H1 (cell line): ENCODE measurements at regions not wholly inside any gene's neighbourhood (a gene's known extent, or its start where the extent isn't known, plus 50 kb on each side); places are given as distances from the start of the nearest gene placed in this dataset.

ENCODE experiments used
- CTCF ChIA-PET: fragments of 300-600 bp; sonication (Branson Sonifier 250); formaldehyde crosslinking; loops from one replicate; lab custom pipeline; 2021; ENCODE audit not compliant: partially characterized antibody; lab: Charles Lee
- POLR2A ChIA-PET: fragments of 300-600 bp; sonication (Branson Sonifier 250); formaldehyde crosslinking; loops from one replicate; lab custom pipeline; 2021; ENCODE audit warnings: inconsistent platforms; ENCODE audit not compliant: partially characterized antibody; lab: Charles Lee
- DNase-seq, 2 experiments: peaks; one replicate each; pipeline versions ENCODE4 v3.0.0 to v3.0.0-alpha.2; 2010 to 2022; ENCODE audit warnings: low spot score in 2 of 2, low read depth in 1 of 2, mixed read lengths in 1 of 2
- FAIRE-seq: peaks from 2 replicates; lab custom pipeline; 2011; peaks lifted over from hg19 to GRCh38; lab: Jason Lieb, UNC
- H2AFZ ChIP-seq: 2 replicates; pipeline ENCODE4 v1.8.1; 2012; ENCODE audit warnings: low read length, inconsistent platforms
- H2AK5ac ChIP-seq: 2 replicates; pipeline ENCODE4 v1.6.1; 2013; ENCODE audit warnings: low read depth, low read length
- H2BK120ac ChIP-seq: replicated peaks from 2 replicates; pipeline ENCODE3; 2013; ENCODE audit warnings: low read depth, low read length, inconsistent platforms
- H2BK12ac ChIP-seq: 2 replicates; pipeline ENCODE4 v1.6.1; 2013; ENCODE audit warnings: low read depth, low read length
- H2BK15ac ChIP-seq: 2 replicates; pipeline ENCODE4 v1.6.1; 2013; ENCODE audit warnings: low read length
- H2BK20ac ChIP-seq: 2 replicates; pipeline ENCODE4 v1.6.1; 2013; ENCODE audit warnings: low read length
- H2BK5ac ChIP-seq: 2 replicates; pipeline ENCODE4 v1.6.1; 2013; ENCODE audit warnings: low read depth, low read length
- H3K14ac ChIP-seq: 2 replicates; pipeline ENCODE4 v1.6.1; 2013; ENCODE audit warnings: inconsistent platforms; ENCODE audit not compliant: insufficient read length
- H3K18ac ChIP-seq: 2 replicates; pipeline ENCODE4 v1.6.1; 2013; ENCODE audit warnings: low read length; ENCODE audit errors: extremely low read depth
- H3K23ac ChIP-seq: 2 replicates; pipeline ENCODE4 v1.6.1; 2013; ENCODE audit warnings: inconsistent platforms; ENCODE audit not compliant: insufficient read length
- H3K23me2 ChIP-seq: 2 replicates; pipeline ENCODE4 v1.6.1; 2013; ENCODE audit warnings: low read depth, low read length
- H3K27ac ChIP-seq: 2 replicates; pipeline ENCODE4 v1.6.1; 2011; ENCODE audit warnings: low read depth, low read length, inconsistent platforms
- H3K27me3 ChIP-seq, 4 experiments: replicated peaks in 1 of 4; 1 replicate in 1 of 4; 2 replicates in 3 of 4; pipeline versions ENCODE4 v1.6.1 to v1.8.1; 2011 to 2013; ENCODE audit warnings: low read length in 3 of 4, mild to moderate bottlenecking in 3 of 4, inconsistent platforms in 2 of 4, mixed read lengths in 2 of 4, moderate library complexity in 1 of 4; ENCODE audit not compliant: control insufficient read depth in 3 of 4, insufficient read depth in 3 of 4; ENCODE audit errors: extremely low read depth in 1 of 4
- H3K36me3 ChIP-seq, 4 experiments: 2 replicates each; pipeline versions ENCODE4 v1.6.1 to v1.8.1; 2011 to 2013; ENCODE audit warnings: mild to moderate bottlenecking in 4 of 4, low read length in 3 of 4, moderate library complexity in 2 of 4, control low read depth in 1 of 4, inconsistent platforms in 1 of 4; ENCODE audit not compliant: insufficient read depth in 4 of 4, control insufficient read depth in 2 of 4
- H3K4ac ChIP-seq: replicated peaks from 2 replicates; pipeline ENCODE3; 2013; ENCODE audit warnings: low read length, low read depth, mixed read lengths, inconsistent platforms; ENCODE audit not compliant: insufficient read length
- H3K4me1 ChIP-seq, 4 experiments: replicated peaks in 1 of 4; 1 replicate in 1 of 4; 2 replicates in 3 of 4; pipeline versions ENCODE4 v1.6.1 to v1.8.1; 2011 to 2013; ENCODE audit warnings: low read length in 3 of 4, inconsistent platforms in 2 of 4, mixed read lengths in 1 of 4; ENCODE audit not compliant: insufficient read depth in 4 of 4, control insufficient read depth in 3 of 4
- H3K4me2 ChIP-seq, 2 experiments: 2 replicates each; pipeline versions ENCODE4 v1.6.1 to v1.8.1; 2011 to 2013; ENCODE audit warnings: low read depth in 2 of 2, low read length in 2 of 2, control low read depth in 1 of 2, inconsistent platforms in 1 of 2, mild to moderate bottlenecking in 1 of 2; ENCODE audit not compliant: insufficient read depth in 1 of 2
- H3K4me3 ChIP-seq, 4 experiments: fragments of 200-600, 300-600 bp in 1 of 4; sonication (generic), shearing (Covaris generic), sonication (Bioruptor Twin) in 1 of 4; 2 replicates each; pipeline versions ENCODE4 v1.5.1 to v1.8.1; 2011 to 2016; ENCODE audit warnings: low read length in 4 of 4, low read depth in 3 of 4, control low read depth in 2 of 4, inconsistent platforms in 2 of 4, mild to moderate bottlenecking in 2 of 4, mixed read lengths in 1 of 4, moderate library complexity in 1 of 4; ENCODE audit not compliant: insufficient read depth in 2 of 4; ENCODE audit errors: extremely low read depth in 1 of 4
- H3K56ac ChIP-seq: replicated peaks from 2 replicates; pipeline ENCODE3; 2013; ENCODE audit warnings: low read depth, mild to moderate bottlenecking, mixed read lengths, low read length, inconsistent platforms; ENCODE audit not compliant: insufficient read length
- H3K79me1 ChIP-seq: 2 replicates; pipeline ENCODE4 v1.6.1; 2013; ENCODE audit warnings: low read depth, low read length, control low read depth
- H3K79me2 ChIP-seq, 2 experiments: 2 replicates each; pipeline versions ENCODE4 v1.6.1 to v1.8.1; 2012 to 2013; ENCODE audit warnings: low read length in 2 of 2, mild to moderate bottlenecking in 2 of 2, inconsistent platforms in 1 of 2; ENCODE audit not compliant: insufficient read depth in 2 of 2, control insufficient read depth in 1 of 2
- H3K9ac ChIP-seq, 4 experiments: replicated peaks in 1 of 4; 1 replicate in 1 of 4; 2 replicates in 3 of 4; pipeline versions ENCODE4 v1.6.1 to v1.8.1; 2011 to 2013; ENCODE audit warnings: low read depth in 3 of 4, low read length in 3 of 4, control low read depth in 2 of 4, mild to moderate bottlenecking in 2 of 4, moderate library complexity in 2 of 4, inconsistent platforms in 1 of 4; ENCODE audit errors: extremely low read depth in 1 of 4
- H3K9me3 ChIP-seq, 2 experiments: 2 replicates each; pipeline versions ENCODE4 v1.6.1 to v1.8.1; 2012 to 2013; ENCODE audit warnings: mild to moderate bottlenecking in 2 of 2, moderate library complexity in 2 of 2, control low read depth in 1 of 2, inconsistent platforms in 1 of 2, low read depth in 1 of 2, low read length in 1 of 2, mixed read lengths in 1 of 2; ENCODE audit not compliant: insufficient read depth in 2 of 2
- H4K20me1 ChIP-seq, 2 experiments: replicated peaks in 1 of 2; 2 replicates each; pipeline versions ENCODE3 to v1.8.1; 2011 to 2013; ENCODE audit warnings: inconsistent platforms in 2 of 2, low read length in 2 of 2, mild to moderate bottlenecking in 1 of 2; ENCODE audit not compliant: insufficient read depth in 2 of 2, control insufficient read depth in 1 of 2
- H4K5ac ChIP-seq: 2 replicates; pipeline ENCODE4 v1.6.1; 2013; ENCODE audit warnings: low read length, low read depth, mixed read lengths, inconsistent platforms; ENCODE audit not compliant: insufficient read length
- H4K8ac ChIP-seq: 2 replicates; pipeline ENCODE4 v1.8.0; 2013; ENCODE audit warnings: mild to moderate bottlenecking, moderate library complexity, low read length, inconsistent platforms; ENCODE audit not compliant: insufficient read depth; ENCODE audit errors: extremely low read depth
- H4K91ac ChIP-seq: replicated peaks from 2 replicates; pipeline ENCODE3; 2013; ENCODE audit warnings: low read length, mixed read lengths, inconsistent platforms; ENCODE audit not compliant: insufficient read length
- CBX5 ChIP-seq: fragments of 300-800, 300-1000 bp; sonication (generic); IDR thresholded peaks from 2 replicates; pipeline ENCODE4 v1.7.1; 2016; ENCODE audit warnings: antibody characterized with exemption, low read length, low read depth
- GABPA ChIP-seq: IDR thresholded peaks from 2 replicates; pipeline ENCODE4 v1.6.1; 2011; ENCODE audit warnings: mild to moderate bottlenecking, low read length, moderate library complexity, borderline replicate concordance; ENCODE audit not compliant: insufficient read depth
- JUND ChIP-seq: IDR thresholded peaks from 2 replicates; pipeline ENCODE4 v1.6.1; 2011; ENCODE audit warnings: mild to moderate bottlenecking, improper control_type of control experiment, low read length
- MAFK ChIP-seq: IDR thresholded peaks from 2 replicates; pipeline ENCODE4 v1.6.1; 2012; ENCODE audit warnings: low read depth, mild to moderate bottlenecking, improper control_type of control experiment, low read length
- NRF1 ChIP-seq: IDR thresholded peaks from 2 replicates; pipeline ENCODE4 v1.6.1; 2011; ENCODE audit warnings: mild to moderate bottlenecking, low read depth, low read length, improper control_type of control experiment
- POLR2A ChIP-seq, 2 experiments: IDR thresholded peaks; 1 replicate in 1 of 2; 2 replicates in 1 of 2; pipeline ENCODE4 v1.6.1; 2011; ENCODE audit warnings: low read depth in 2 of 2, low read length in 2 of 2, mild to moderate bottlenecking in 2 of 2; ENCODE audit errors: control extremely low read depth in 1 of 2
- RFX5 ChIP-seq: IDR thresholded peaks from 2 replicates; pipeline ENCODE4 v1.6.1; 2011; ENCODE audit warnings: low read depth, low read length, improper control_type of control experiment, borderline replicate concordance
- RXRA ChIP-seq: IDR thresholded peaks from 2 replicates; pipeline ENCODE4 v1.6.1; 2011; ENCODE audit warnings: low read depth, mild to moderate bottlenecking, low read length, moderate library complexity; ENCODE audit not compliant: insufficient read depth
- SAP30 ChIP-seq: fragments of 300-600 bp; sonication (generic); IDR thresholded peaks from 2 replicates; pipeline ENCODE4 v1.7.1; 2012; ENCODE audit warnings: low read length, moderate library complexity, mild to moderate bottlenecking, inconsistent platforms; ENCODE audit not compliant: insufficient read depth, insufficient replicate concordance
- SP4 ChIP-seq: IDR thresholded peaks from 2 replicates; pipeline ENCODE4 v1.6.1; 2012; ENCODE audit warnings: low read length, inconsistent platforms
- WGBS, 2 experiments: shearing (Covaris generic) in 1 of 2; methylation state at CpG; one replicate each; pipeline versions ENCODE4 v1.1.6 to v1.1.7; 2013 to 2015; ENCODE audit warnings: low lambda C conversion rate in 2 of 2, mixed read lengths in 2 of 2, inconsistent platforms in 1 of 2, low coverage in 1 of 2, missing lambda C conversion rate in 1 of 2; ENCODE audit not compliant: insufficient replicate concordance in 2 of 2, insufficient coverage in 1 of 2, insufficient read length in 1 of 2; ENCODE audit errors: extremely low coverage in 1 of 2, missing lambda C conversion rate in 1 of 2; 5-methylcytosine and 5-hydroxymethylcytosine counted together
- TF ChIP-seq, protein P1 (sequence below): IDR thresholded peaks from 2 replicates; pipeline ENCODE4 v1.6.1; 2012; ENCODE audit warnings: inconsistent platforms
- TF ChIP-seq, protein P2 (sequence below): IDR thresholded peaks from 2 replicates; pipeline ENCODE4 v1.6.1; 2012; ENCODE audit warnings: inconsistent platforms

DNA sequence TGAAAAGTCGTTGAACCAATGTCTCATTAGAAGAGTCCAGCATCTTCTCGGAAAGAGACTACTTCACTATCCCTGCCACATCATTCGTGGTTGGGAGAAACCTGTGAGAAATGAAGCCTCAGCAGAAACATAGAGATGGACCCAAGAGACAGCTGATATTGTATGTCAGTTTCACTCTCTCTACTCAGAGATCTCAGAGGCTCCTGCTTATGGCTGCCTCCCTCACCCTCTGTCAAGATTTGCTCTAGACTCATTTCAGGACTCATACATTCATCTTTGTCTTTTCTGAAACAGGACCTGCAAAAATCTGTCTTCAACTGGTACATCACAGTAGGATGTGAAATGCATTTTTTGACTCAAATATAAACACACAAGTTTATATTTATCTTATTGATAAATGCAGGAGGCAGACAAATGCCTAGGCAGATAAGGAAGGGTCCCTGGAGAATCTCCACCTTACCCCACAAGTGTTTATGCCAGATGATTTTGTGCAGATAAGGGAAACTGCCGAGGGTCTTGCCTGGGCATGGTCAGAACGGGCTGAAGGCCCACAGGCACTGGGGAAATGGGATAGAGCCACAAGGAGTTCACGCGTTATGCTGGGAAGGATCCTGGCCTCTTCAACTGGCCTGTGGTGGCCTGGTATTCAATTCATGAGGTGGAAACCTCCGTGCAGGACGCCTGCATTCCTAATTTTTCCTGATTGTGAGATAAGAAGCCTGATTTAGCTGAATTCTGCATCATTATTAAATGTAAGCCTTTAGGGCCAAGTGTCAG is 1834.0 kb upstream of the PCDH20 start:
- H3K27me3 ChIP-seq: no peaks in the 10 kb centered on the region
- no peak overlapping the region for H3K18ac ChIP-seq
- no peaks in the 10 kb centered on the region for H4K20me1 ChIP-seq
- no peak overlapping the region for H3K4me2 ChIP-seq
- no peak overlapping the region for H2BK120ac ChIP-seq
- 0 out of 2 replicates have a peak overlapping the region, but pooled peaks have one; percentile 2 for H2AFZ ChIP-seq
- no peak overlapping the region for H3K27ac ChIP-seq
- no peak overlapping the region for H2BK15ac ChIP-seq
- no peaks in the 10 kb centered on the region for H3K9me3 ChIP-seq
- H3K4me1 ChIP-seq: no peaks in the 10 kb centered on the region
- H3K56ac ChIP-seq: no peak overlapping the region
- no peak overlapping the region for H3K23ac ChIP-seq
- H3K4ac ChIP-seq: no peak overlapping the region
- H3K14ac ChIP-seq: no peak overlapping the region
- H3K23me2 ChIP-seq: no peaks in the 10 kb centered on the region; the same call in 1 of the 2 replicates
- no peak overlapping the region for H3K4me3 ChIP-seq
- no peaks in the 10 kb centered on the region for H3K79me2 ChIP-seq
- no peak overlapping the region for H3K9ac ChIP-seq
- no peak overlapping the region for H4K91ac ChIP-seq
- H2BK5ac ChIP-seq: no peak overlapping the region
- no peaks in the 10 kb centered on the region for H3K36me3 ChIP-seq
- H3K79me1 ChIP-seq: no peaks in the 10 kb centered on the region
- WGBS, 2 experiments: 91% methylated on average over 9 of the region's 9 CpGs; no CpG with 5 or more reads in 1 of the 2 experiments
- no peak overlapping the region for H2AK5ac ChIP-seq
- DNase-seq (no peak), FAIRE-seq (no peak)
- no peak overlapping the region for H2BK20ac ChIP-seq
- no peak overlapping the region for H4K8ac ChIP-seq
- H4K5ac ChIP-seq: no peak overlapping the region
- ChIA-PET POLR2A (no interaction called here), CTCF (interaction anchor here (0.6 to 1.0 kb wide), 2 partner anchors 125 to 624 kb away, joined by 3 read pairs; no protein-coding TSS in a partner anchor)
- H2BK12ac ChIP-seq: no peak overlapping the region
- no peak for TF ChIP-seq MAFK
- no peak for TF ChIP-seq SAP30
- TF ChIP-seq, protein P1, sequence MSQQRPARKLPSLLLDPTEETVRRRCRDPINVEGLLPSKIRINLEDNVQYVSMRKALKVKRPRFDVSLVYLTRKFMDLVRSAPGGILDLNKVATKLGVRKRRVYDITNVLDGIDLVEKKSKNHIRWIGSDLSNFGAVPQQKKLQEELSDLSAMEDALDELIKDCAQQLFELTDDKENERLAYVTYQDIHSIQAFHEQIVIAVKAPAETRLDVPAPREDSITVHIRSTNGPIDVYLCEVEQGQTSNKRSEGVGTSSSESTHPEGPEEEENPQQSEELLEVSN: no peak
- TF ChIP-seq RXRA: no peak
- TF ChIP-seq SP4: no peak
- TF ChIP-seq GABPA: no peak
- TF ChIP-seq CBX5: no peak
- no peak for TF ChIP-seq RFX5
- TF ChIP-seq, protein P2, sequence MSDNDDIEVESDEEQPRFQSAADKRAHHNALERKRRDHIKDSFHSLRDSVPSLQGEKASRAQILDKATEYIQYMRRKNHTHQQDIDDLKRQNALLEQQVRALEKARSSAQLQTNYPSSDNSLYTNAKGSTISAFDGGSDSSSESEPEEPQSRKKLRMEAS: no peak
- no peak for TF ChIP-seq POLR2A (IDR thresholded peaks at IDR 0.05; ENCODE audit: control extremely low read depth in 1 of 2, low read depth in 2 of 2, low read length in 2 of 2)
- TF ChIP-seq JUND: no peak
- no peak for TF ChIP-seq NRF1
